Stimulated activated naive CD4-positive, alpha-beta T cell (primary cell): ENCODE measurements at regions not wholly inside any gene's neighbourhood (a gene's known extent, or its start where the extent isn't known, plus 50 kb on each side); places are given as distances from the start of the nearest gene placed in this dataset.

Experiments used
- DNase-seq, 6 experiments: peaks; one replicate each; lab custom pipeline; 2025; lab: John Stamatoyannopoulos, UW

GRCh38 chr1:17907999-17908398 is 152.9 kb downstream of the ACTL8 start:
- no peak for DNase-seq

GRCh38 chr1:17908945-17909344 is 153.8 kb downstream of the ACTL8 start:
- DNase-seq: no peak

- DNase-seq: no peak
These were observed 154.5 kb downstream of the ACTL8 start for GRCh38 chr1:17909634-17910033.

GRCh38 chr1:17911791-17912190 is 156.7 kb downstream of the ACTL8 start:
- no peak for DNase-seq

- no peak for DNase-seq
These were observed 157.4 kb downstream of the ACTL8 start for GRCh38 chr1:17912491-17912890.

- DNase-seq: no peak
These were observed 158.4 kb downstream of the ACTL8 start for GRCh38 chr1:17913326-17914115.

- DNase-seq: no peak
These were observed 159.0 kb downstream of the ACTL8 start for GRCh38 chr1:17914131-17914530.

- no peak for DNase-seq
These were observed 159.9 kb downstream of the ACTL8 start for GRCh38 chr1:17914987-17915386.

GRCh38 chr1:17915511-17916197 is 160.5 kb downstream of the ACTL8 start:
- no peak for DNase-seq

GRCh38 chr1:17916702-17917101 is 161.6 kb downstream of the ACTL8 start:
- no peak for DNase-seq

GRCh38 chr1:17919525-17920439 is 164.6 kb downstream of the ACTL8 start:
- DNase-seq: no peak

GRCh38 chr1:17920881-17921640 is 165.9 kb downstream of the ACTL8 start:
- DNase-seq: no peak

GRCh38 chr1:17922833-17923232 is 167.7 kb downstream of the ACTL8 start:
- no peak for DNase-seq

- DNase-seq: no peak
These were observed 168.5 kb downstream of the ACTL8 start for GRCh38 chr1:17923666-17924065.

GRCh38 chr1:17924578-17924977 is 169.4 kb downstream of the ACTL8 start:
- DNase-seq: no peak

GRCh38 chr1:17925290-17926237 is 170.4 kb downstream of the ACTL8 start:
- no peak for DNase-seq

GRCh38 chr1:17926906-17927305 is 171.8 kb downstream of the ACTL8 start:
- DNase-seq: no peak

- DNase-seq: no peak
These were observed 172.8 kb downstream of the ACTL8 start for GRCh38 chr1:17927952-17928351.

- DNase-seq: no peak
These were observed 174.1 kb downstream of the ACTL8 start for GRCh38 chr1:17929224-17929623.

GRCh38 chr1:17930635-17931034 is 175.5 kb downstream of the ACTL8 start:
- no peak for DNase-seq

GRCh38 chr1:17932164-17932563 is 175.4 kb upstream of the IGSF21 start:
- no peak for DNase-seq
